ENCODE measurements at regions not wholly inside any gene's neighbourhood (a gene's known extent, or its start where the extent isn't known, plus 50 kb on each side); places are given as distances from the start of the nearest gene placed in this dataset.
"Not testable (repeated sequence)": the region's sequence is repeated elsewhere in the genome, so short reads cannot be mapped to it uniquely, and the experiment has no call there.

GRCh38 chr15:84094720-84095119 lies 140.9 kb upstream of the GOLGA6L4 start:
- in situ Hi-C loops (cut with HindIII; ENCODE audit: low pct_unique_long_range_greater_than_20kb, low sequenced_read_pairs); DNase-seq (ENCODE audit: low read depth in 1 of 2, low spot score in 1 of 2): not testable (repeated sequence)

DNA sequence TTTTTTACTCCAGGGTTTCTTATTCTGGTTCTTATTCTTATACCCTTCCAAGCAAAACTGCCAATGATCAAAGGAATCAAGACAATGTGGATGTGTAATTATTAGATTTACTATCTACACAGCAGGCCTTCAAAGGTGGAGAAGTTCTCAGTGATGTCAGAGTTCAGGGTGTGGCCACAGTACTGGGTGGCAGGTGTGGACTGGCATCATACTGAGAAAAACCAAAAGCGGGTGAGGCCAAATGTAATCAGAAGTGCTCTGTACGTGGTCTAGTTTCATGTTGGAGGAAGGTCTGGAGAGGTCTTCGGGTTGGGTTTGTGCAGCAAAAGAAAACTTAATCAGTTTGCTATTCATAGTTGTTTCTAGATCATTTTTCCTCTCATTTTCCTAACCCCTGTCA lies 138.5 kb upstream of the GOLGA6L4 start:
- in situ Hi-C loops (cut with HindIII; ENCODE audit: low pct_unique_long_range_greater_than_20kb, low sequenced_read_pairs); DNase-seq (ENCODE audit: low read depth in 1 of 2, low spot score in 1 of 2): not testable (repeated sequence)

DNA sequence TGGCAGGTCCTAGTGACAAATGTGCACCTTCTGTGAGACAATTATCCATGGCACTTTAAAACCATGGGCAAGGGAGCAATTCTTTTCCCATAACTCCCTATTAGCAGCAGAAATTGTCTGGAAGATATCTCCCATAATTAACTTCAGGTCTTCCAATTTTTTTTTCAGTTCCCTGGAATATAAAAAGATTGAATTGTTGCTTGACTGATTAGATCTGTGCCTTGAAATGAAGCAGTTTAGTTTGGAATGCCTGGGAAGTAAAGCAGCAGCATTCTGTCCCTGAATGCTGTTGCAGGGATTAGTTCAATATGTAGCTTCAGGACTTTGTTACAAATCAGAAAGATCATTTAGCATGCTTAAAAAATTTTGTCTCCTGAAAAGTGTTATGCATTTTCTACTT lies 137.0 kb upstream of the GOLGA6L4 start:
- TF ChIP-seq JUND (IDR thresholded peaks at IDR 0.05; ENCODE audit: low read depth), result no peak
- no peak for DNase-seq (ENCODE audit: low read depth in 1 of 2, low spot score in 1 of 2)
- in situ Hi-C loops (cut with HindIII; ENCODE audit: low pct_unique_long_range_greater_than_20kb, low sequenced_read_pairs), result no loop called here

DNA sequence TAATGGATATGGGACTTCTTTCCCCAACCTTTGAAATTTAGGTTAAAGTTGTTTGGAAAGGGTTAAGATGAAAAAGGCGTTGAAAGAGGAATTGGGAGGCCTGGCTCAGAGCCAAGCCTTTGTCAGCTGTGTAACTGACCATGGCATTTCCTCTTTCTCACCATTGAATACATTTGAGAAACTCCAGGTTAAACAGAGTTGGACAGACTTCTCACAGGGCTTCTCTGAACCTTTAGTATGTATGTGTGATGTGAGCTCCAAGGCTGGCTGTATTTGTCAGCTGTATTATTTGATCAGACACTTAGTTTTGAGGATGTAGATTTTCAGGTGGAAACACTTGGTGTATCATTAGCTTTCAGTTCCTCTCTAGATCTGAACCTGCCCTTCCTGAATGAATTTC lies 136.4 kb upstream of the GOLGA6L4 start:
- no peak for DNase-seq (ENCODE audit: low read depth in 1 of 2, low spot score in 1 of 2)
- in situ Hi-C loops (cut with HindIII; ENCODE audit: low pct_unique_long_range_greater_than_20kb, low sequenced_read_pairs), result no loop called here
- no peak for TF ChIP-seq JUND (IDR thresholded peaks at IDR 0.05; ENCODE audit: low read depth)

- no peak for TF ChIP-seq JUND (IDR thresholded peaks at IDR 0.05; ENCODE audit: low read depth)
- no peak for DNase-seq (ENCODE audit: low read depth in 1 of 2, low spot score in 1 of 2)
- in situ Hi-C loops (cut with HindIII; ENCODE audit: low pct_unique_long_range_greater_than_20kb, low sequenced_read_pairs), result no loop called here
These were observed 132.2 kb upstream of the GOLGA6L4 start for GRCh38 chr15:84103345-84103744.

DNA sequence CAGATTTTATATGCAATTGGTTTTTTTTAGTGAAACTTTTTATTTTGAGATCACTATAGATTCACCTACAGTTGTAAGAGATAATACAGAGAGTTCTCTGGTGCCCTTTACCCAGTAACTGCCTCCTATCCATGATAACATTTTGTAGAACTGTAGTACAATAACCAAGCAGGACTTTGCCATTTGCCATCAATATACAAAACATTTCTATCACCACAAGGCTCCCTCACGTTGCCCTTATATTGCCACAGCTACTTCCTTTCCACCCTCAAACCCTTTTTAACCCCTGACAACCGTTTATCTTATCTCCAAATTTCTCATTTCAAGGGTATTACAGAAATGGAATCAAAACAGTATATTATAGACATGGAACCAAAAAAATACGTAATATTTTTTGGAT lies 130.7 kb upstream of the GOLGA6L4 start:
- TF ChIP-seq JUND (IDR thresholded peaks at IDR 0.05; ENCODE audit: low read depth), result no peak
- in situ Hi-C loops (cut with HindIII; ENCODE audit: low pct_unique_long_range_greater_than_20kb, low sequenced_read_pairs), result no loop called here
- DNase-seq (ENCODE audit: low read depth in 1 of 2, low spot score in 1 of 2), result no peak

DNA sequence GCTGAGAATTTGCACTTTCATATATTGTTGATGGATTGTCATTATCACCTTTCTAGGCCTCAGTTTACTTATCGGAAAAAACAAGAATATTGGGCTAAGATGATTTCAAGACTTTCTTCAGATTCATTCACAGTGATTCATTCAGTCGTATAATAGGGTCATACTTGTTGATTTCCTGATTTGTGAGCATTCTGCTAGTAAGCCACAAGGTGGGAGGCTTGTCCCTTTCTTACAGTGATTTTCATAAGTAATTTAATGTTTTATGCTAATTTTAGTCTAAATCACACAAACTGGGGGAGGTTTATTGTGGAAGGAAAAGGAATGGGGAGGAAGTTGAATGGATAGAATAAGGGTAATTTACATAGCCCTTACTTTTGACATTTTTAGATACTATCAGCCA lies 126.8 kb upstream of the GOLGA6L4 start:
- in situ Hi-C loops (cut with HindIII; ENCODE audit: low pct_unique_long_range_greater_than_20kb, low sequenced_read_pairs), result no loop called here
- no peak for TF ChIP-seq JUND (IDR thresholded peaks at IDR 0.05; ENCODE audit: low read depth)
- no peak for DNase-seq (ENCODE audit: low read depth in 1 of 2, low spot score in 1 of 2)

- TF ChIP-seq JUND (IDR thresholded peaks at IDR 0.05; ENCODE audit: low read depth), result no peak
- in situ Hi-C loops (cut with HindIII; ENCODE audit: low pct_unique_long_range_greater_than_20kb, low sequenced_read_pairs), result no loop called here
- no peak for DNase-seq (ENCODE audit: low read depth in 1 of 2, low spot score in 1 of 2)
These were observed 124.0 kb upstream of the GOLGA6L4 start for GRCh38 chr15:84111575-84111974.

GRCh38 chr15:84112025-84112424 lies 123.5 kb upstream of the GOLGA6L4 start:
- in situ Hi-C loops (cut with HindIII; ENCODE audit: low pct_unique_long_range_greater_than_20kb, low sequenced_read_pairs), result no loop called here
- no peak for DNase-seq (ENCODE audit: low read depth in 1 of 2, low spot score in 1 of 2)
- TF ChIP-seq JUND (IDR thresholded peaks at IDR 0.05; ENCODE audit: low read depth), result no peak

GRCh38 chr15:84113919-84114318 lies 121.7 kb upstream of the GOLGA6L4 start:
- TF ChIP-seq JUND (IDR thresholded peaks at IDR 0.05; ENCODE audit: low read depth), result no peak
- in situ Hi-C loops (cut with HindIII; ENCODE audit: low pct_unique_long_range_greater_than_20kb, low sequenced_read_pairs), result no loop called here
- no peak for DNase-seq (ENCODE audit: low read depth in 1 of 2, low spot score in 1 of 2)

GRCh38 chr15:84114680-84115079 lies 120.9 kb upstream of the GOLGA6L4 start:
- DNase-seq (ENCODE audit: low read depth in 1 of 2, low spot score in 1 of 2); in situ Hi-C loops (cut with HindIII; ENCODE audit: low pct_unique_long_range_greater_than_20kb, low sequenced_read_pairs): not testable (repeated sequence)

GRCh38 chr15:84119351-84119750 lies 116.2 kb upstream of the GOLGA6L4 start:
- in situ Hi-C loops (cut with HindIII; ENCODE audit: low pct_unique_long_range_greater_than_20kb, low sequenced_read_pairs), result not testable (repeated sequence)
- peak in 1 of 2 experiments; percentile 30 for DNase-seq (ENCODE audit: low read depth in 1 of 2, low spot score in 1 of 2)

GRCh38 chr15:84120903-84121302 lies 114.7 kb upstream of the GOLGA6L4 start:
- DNase-seq (ENCODE audit: low read depth in 1 of 2, low spot score in 1 of 2); in situ Hi-C loops (cut with HindIII; ENCODE audit: low pct_unique_long_range_greater_than_20kb, low sequenced_read_pairs): not testable (repeated sequence)

DNA sequence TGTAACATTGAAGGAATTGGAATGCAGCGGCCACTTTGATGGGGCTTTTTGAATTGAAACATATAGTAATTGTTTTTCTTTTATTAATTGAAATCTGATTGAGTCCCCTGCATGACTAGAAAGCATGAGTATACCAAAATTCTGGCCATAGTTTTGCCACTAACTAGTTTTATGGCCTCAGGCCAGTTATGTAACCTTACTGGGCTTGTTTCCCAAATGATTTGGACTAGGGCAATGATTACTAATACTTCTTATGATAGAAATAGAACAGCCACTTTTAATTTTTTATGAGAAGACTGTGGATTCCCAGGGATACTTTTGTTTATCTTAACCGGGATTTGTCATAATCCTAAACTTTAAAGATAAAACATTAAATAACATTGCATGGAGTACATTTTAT lies 106.9 kb upstream of the GOLGA6L4 start:
- in situ Hi-C loops (cut with HindIII; ENCODE audit: low pct_unique_long_range_greater_than_20kb, low sequenced_read_pairs); DNase-seq (ENCODE audit: low read depth in 1 of 2, low spot score in 1 of 2): not testable (repeated sequence)

GRCh38 chr15:84130098-84130831 lies 105.3 kb upstream of the GOLGA6L4 start:
- DNase-seq (ENCODE audit: low read depth in 1 of 2, low spot score in 1 of 2); in situ Hi-C loops (cut with HindIII; ENCODE audit: low pct_unique_long_range_greater_than_20kb, low sequenced_read_pairs): not testable (repeated sequence)

DNA sequence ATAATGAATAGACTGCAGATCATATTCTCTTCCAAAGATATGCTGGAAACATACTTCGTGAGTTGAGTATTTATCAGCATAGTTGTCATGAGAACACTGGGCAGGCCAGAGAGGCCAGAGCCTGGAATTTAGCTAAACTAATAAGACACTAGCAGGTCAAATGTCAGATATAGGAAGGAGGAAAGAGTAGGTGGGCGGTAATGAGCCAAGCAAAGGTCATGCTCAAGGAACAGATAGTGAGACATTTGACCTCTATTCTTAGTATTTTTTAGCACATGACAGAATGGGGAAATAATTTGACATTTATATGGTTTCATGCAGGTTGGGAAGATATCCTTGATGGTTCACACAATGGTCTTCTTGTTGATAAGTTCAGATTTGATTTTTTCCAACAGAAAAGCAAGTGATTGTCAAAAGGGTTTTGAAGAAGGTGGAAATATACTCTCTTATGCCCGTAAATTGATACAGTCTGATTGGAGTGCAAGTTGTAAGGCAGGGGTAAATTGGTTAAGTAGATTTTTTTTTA lies 99.6 kb upstream of the GOLGA6L4 start:
- in situ Hi-C loops (cut with HindIII; ENCODE audit: low pct_unique_long_range_greater_than_20kb, low sequenced_read_pairs); DNase-seq (ENCODE audit: low read depth in 1 of 2, low spot score in 1 of 2): not testable (repeated sequence)
